PFSK-1 (cell line): ENCODE measurements at regions not wholly inside any gene's neighbourhood (a gene's known extent, or its start where the extent isn't known, plus 50 kb on each side); places are given as distances from the start of the nearest gene placed in this dataset.

ENCODE experiments used
- POLR2AphosphoS5 ChIP-seq: IDR thresholded peaks from 2 replicates; pipeline ENCODE4 v1.6.1; 2012; ENCODE audit warnings: low read depth, mild to moderate bottlenecking, control low read depth, low read length, moderate library complexity
- SIN3A ChIP-seq: IDR thresholded peaks from 2 replicates; pipeline ENCODE4 v1.6.1; 2012; ENCODE audit warnings: mild to moderate bottlenecking, low read length, moderate library complexity, borderline replicate concordance; ENCODE audit not compliant: insufficient read depth

DNA sequence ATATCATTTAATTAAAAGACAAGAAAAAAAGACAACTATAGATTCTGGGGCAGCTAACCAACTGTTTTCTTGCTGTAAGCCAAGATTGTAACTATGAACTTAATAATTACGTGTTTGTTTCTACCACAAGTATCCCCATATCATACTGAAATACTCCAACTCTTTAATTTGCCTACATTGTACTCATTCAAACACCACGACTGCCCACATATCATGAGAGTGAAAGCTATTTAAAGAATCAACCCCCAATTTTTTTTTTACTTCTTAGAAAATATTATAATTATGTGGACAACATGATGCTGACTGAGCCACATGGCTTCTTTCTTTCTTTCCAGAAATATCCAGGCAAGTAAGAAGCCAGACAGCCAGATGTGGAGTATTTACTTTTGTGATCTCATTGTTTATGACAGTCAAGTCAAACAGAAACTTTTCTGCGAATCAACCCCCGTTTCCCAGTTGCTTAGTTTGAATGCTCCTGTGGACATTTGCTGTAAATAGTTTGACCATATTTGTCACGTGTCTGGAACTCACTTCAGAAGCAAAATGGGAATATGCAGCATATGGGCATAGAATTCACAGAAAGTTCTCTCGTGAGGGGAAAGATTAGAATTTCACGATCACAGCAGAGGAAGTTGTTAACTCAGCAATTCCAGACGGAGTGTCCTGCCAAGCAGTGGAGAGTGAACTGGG is 126.8 kb upstream of the PSMD7 start:
- TF ChIP-seq POLR2AphosphoS5 (no peak), SIN3A (no peak)
